Right kidney (tissue), 1 donor: ENCODE measurements at regions not wholly inside any gene's neighbourhood (a gene's known extent, or its start where the extent isn't known, plus 50 kb on each side); places are given as distances from the start of the nearest gene placed in this dataset.

ENCODE experiments used
- DNase-seq: peaks from one replicate; pipeline ENCODE4 v3.0.0-alpha.2; 2016

DNA sequence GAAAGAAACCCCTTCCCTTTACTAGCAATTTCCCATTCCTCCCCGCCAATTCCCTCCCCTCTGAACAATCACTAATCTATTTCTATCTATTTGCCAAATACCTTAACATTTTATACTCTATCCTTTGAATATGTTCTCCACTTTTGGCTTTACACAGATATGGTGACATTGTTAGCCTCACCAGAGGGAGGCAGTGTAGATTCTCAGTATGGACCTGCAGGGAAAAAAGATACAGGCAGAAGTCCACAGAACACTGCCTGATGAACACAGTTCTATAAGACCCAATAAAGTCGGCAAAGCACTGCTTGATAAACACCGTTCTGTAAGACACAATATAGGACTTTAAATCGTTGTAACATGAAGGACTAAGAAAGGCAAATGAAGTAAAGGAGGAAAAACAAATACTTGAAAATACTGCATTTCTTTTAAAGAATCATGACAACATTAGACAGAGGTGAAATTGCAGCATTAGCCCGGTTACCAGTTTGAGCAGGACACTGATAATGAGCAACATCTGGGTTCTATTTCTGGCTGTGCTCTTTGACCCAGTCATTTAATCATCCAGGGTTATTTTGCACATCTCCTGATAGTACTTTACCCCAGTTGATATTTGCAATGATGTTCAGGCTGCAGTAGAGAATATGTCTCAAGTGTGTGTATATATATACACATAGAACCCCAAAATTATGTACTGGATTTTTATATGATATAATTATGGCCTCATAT is 296.8 kb downstream of the UTRN start:
- no peak for DNase-seq

DNA sequence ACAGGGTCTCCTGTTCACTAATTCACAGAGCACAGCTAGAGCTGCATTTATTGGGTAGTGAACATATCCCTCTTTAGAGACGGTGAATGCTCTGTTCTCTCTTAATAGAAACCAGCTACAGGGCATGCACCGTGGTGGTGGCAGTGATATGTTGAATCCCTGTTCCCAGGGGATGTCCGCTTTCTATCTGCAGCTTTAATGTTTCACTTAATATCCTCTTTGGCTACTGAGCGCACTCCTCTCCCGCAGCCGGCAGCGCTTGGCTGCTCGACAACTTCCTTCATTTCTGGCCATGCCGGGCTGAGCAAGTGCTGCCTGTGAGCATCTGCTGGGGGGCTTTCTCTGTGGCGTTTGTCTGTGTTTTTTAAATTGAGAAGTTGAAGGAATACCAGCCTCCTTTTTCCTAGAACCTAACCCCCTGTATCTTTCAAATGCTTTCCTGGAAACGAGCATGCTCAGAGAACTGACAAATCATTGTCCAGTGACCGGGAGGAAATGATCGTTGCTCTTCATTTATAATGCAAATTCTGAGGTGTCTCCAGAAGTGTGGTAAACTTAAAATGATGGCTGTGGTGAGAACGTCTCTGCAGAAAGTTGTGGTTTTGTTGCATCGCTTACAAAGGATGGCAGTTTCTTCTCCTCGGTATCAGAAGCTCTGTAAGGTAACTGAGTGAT is 297.9 kb downstream of the UTRN start:
- DNase-seq: peak; percentile 42

- no peak for DNase-seq
Measured at GRCh38 chr6:144583614-144583954, 298.4 kb downstream of the UTRN start.

DNA sequence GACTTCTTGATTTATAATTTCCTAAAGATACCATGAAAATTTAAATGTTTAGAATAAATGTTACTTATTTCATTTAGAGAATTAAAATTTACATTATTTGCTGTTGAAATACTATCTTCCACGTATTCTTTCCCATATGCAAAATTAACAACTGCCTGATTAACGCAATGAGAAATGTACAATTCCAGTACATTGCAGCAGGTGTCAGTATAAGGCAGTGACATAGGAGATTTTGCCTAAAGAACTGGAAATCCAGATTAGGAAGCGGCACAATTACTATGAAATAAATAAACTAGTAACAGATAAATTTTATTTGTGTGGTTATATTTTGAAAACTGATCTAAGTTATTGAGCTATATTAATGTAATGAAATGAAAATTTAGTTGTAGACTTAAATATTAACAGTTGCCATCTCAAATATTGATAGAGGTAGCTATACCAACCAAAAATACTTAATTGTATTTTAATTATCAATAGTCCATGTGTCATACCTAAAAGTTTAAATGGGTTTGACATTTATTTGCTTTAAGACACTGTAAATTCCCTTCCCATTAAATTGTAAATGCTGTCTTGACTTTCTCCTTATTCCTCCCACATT is 300.2 kb downstream of the UTRN start:
- DNase-seq: no peak

- DNase-seq: no peak
Measured at GRCh38 chr6:144586986-144587385, 301.9 kb downstream of the UTRN start.

- DNase-seq: no peak
Measured at GRCh38 chr6:144588697-144589325, 303.7 kb downstream of the UTRN start.

DNA sequence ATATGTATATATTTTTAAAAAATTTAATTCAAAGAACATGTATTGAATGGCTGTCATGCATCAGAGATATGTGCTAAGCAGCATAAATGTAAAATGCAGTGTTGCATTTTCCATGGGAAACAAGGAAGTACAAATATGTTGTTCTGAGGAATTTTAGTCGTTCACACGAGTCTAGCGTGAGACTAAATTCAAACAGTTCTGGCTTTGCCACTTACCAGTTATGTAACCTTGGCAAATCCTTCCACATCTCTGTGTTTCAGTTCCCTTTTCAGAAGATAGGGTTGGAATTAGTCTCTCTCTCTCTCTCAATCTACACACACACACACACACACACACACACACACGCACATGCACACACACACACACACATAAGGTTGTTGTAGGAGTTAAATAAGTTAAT is 305.4 kb downstream of the UTRN start:
- DNase-seq: no peak

DNA sequence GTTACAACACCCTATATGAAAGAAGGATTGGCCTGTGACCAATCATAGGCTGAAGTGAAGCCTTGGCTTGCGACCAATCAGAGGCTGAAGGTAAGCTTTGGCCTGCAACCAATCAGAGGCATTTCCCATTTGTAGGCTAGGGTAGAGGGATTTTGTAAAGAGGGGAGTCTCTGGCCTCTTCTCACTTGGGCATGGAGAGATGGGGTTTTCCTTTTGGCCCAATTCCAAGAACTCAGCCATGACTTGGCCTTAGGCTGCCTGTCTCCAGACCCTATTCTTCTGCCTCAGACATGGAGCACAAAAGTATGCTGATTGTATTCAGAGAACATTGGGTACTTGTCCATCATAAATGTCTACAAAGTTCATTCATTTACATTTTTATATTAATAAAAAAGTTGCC is 308.3 kb downstream of the UTRN start:
- DNase-seq: no peak

- DNase-seq: no peak
Measured at GRCh38 chr6:144594585-144594984, 309.4 kb downstream of the UTRN start.

- no peak for DNase-seq
Measured at GRCh38 chr6:144595266-144595665, 310.1 kb downstream of the UTRN start.

DNA sequence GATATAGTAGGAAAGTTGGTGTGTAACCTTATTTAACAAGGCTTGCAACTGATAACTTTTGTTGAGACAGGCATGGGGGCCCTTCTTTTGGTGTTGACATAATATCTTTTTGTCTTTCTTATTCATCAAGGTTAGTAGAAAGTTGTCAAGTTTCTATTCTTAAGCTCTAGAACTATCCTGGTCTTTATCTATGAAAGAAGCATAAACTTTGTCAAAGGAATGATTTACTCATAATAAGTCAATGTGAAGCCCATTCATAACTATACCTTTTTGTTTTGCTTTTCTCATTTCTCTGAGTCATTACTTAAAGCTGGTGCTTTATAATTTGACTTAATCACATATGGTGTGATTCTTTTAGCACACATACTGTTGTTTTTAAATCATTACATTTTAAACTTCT is 312.4 kb downstream of the UTRN start:
- no peak for DNase-seq

DNA sequence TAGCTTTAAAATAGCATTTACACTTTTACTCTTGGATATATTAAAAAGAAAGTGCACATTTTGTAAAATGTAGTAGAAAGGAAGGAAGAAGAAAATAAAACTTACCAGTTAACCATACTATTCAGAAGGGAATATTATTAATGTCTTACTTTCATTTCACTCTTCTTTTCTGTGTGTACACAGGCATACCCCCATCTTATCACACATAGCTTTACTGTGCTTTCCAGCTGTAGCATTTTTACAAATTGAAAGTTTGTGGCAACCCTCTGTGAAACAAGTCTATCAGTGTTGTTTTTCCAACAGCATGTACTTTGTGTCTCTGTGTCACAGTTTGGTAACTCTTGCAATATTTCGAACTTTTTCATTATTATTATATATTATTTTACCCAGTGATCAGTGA is 314.5 kb downstream of the UTRN start:
- DNase-seq: no peak

DNA sequence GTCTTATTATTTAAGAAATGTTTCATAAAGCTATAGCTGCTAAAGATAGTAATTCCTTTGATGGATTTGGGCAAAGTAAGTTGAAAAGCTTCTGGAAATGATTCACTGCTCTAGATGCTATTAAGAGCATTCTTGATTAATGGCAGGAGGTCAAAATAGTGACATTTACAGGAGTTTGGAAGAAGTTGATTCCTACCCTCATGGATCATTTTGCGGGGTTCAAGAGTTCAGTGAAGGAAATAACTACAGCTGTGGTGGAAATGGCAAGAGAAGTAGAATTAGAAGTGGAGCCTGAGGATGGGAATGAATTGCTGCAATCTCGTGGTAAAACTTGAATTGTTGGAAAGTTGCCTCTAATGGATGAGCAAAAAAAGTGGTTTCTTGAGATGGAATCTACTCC is 316.1 kb downstream of the UTRN start:
- no peak for DNase-seq

- DNase-seq: no peak
Measured at GRCh38 chr6:144602523-144603180, 317.5 kb downstream of the UTRN start.

DNA sequence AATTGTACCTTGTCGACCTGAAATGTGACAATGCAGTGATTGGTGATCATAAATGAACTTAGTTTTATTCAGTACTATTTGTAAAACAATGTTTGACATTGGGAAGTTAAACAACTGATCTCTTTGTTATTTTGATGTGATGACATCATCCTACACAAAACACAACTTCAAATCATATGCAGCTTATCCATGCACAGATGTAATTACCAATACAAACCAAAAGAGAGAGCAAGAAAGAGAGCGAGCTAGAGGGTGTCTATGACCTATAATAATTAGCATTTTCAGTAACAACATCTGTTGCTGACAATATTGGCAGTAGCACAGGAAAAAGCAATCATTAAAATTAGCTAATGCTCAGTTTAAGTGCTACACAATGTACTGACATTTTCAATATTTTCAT is 320.9 kb downstream of the UTRN start:
- no peak for DNase-seq

DNA sequence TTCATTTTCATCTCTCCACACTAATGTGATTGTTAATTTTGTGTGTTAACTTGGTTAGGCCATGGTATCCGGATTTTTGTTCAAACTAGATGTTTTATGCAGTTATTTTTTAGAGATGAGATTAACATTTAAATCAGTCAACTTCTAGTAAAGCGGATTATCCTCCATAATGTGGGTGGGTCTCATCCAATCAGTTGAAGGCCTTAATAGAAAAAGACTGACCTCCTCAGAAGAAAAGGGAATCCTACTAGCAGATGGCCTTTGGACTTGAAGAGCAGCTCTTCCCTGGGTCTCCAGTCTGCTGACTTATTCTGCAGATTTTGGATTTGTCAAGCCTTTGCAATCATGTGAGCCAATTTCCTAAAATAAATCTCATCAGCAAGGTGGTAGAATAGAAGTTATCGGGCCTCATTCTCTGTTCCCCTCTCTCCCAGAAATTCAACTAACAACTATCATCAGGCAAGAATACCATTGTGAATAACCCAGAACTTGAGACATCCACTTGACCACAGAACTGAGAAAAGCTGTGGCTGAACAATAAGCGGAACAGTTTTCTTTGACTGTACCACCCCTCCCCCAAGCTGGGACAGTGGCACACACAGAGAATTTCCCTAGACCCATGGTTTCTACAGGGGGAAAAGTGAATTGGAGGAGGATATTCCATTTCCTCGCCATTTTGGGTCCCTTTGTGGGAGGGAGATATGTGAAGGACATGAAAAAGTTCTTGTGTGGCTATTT is 323.0 kb downstream of the UTRN start:
- DNase-seq: no peak

DNA sequence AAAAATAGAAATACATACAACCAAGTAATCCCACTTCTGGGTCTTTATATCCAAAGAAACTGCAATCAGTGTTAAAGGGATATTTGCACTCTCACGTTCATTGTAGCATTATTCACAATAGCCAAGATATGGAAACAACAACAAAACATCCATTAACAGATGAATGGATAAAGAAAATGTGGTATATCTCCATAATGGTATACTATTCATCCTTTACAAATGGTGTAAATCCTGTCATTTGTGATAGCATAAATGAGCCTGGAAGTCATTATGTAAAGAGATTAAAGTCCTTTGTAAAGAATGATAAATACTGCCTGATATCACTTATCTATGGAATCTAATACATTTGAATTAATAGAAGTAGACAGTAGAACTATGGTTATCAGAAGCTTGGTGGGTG is 327.7 kb downstream of the UTRN start:
- DNase-seq: no peak

DNA sequence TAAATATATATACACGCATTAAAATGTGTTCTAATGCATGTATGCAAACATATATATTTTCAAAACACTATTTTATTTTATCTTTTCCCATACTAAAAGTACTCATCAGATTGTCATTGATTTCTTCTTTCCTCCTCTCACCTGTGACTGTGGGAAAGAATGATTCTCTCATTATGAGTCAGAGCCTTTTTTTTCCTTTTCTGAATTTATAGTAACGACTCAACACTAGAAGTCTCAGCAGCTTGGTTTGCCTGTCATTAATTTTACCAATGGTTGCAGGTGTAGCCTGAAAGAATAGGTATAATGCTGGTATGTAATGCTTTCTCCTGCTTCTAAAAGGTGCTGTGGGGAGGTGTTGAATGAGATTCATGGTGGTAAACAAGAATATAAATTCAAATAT is 328.7 kb downstream of the UTRN start:
- DNase-seq: no peak

- no peak for DNase-seq
Measured at GRCh38 chr6:144615870-144616269, 330.7 kb downstream of the UTRN start.

- no peak for DNase-seq
Measured at GRCh38 chr6:144617191-144617590, 332.1 kb downstream of the UTRN start.

GRCh38 chr6:144617708-144618107 is 332.6 kb downstream of the UTRN start:
- DNase-seq: no peak

- DNase-seq: no peak
Measured at GRCh38 chr6:144619966-144620365, 334.8 kb downstream of the UTRN start.
